ENCODE measurements at regions not wholly inside any gene's neighbourhood (a gene's known extent, or its start where the extent isn't known, plus 50 kb on each side); places are given as distances from the start of the nearest gene placed in this dataset.

DNA sequence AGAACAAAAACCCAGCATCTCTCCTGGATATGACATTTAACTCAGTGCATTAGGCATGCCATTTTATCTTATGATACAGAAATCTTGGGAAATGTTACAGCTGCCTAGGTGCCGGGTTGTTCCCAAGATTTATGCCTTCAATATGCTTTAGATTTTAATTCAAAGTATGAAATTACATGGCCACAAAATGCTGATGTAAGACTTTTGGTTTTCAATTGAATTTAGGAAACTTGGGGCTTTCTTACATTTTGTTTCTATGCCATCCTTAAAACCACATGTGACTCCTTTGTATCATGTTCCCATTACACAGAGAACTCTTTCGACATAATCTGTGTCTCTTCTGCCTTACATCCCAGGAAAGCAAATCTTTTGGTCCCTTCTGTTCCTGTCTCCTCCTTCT is 83.9 kb downstream of the CCNA1 start:
- no peak overlapping the region for H3K27ac ChIP-seq
- H3K4me3 ChIP-seq, result no peak overlapping the region
- H3K9me3 ChIP-seq (ENCODE audit: low read depth), result no peaks in the 10 kb centered on the region
- TF ChIP-seq, protein P1, sequence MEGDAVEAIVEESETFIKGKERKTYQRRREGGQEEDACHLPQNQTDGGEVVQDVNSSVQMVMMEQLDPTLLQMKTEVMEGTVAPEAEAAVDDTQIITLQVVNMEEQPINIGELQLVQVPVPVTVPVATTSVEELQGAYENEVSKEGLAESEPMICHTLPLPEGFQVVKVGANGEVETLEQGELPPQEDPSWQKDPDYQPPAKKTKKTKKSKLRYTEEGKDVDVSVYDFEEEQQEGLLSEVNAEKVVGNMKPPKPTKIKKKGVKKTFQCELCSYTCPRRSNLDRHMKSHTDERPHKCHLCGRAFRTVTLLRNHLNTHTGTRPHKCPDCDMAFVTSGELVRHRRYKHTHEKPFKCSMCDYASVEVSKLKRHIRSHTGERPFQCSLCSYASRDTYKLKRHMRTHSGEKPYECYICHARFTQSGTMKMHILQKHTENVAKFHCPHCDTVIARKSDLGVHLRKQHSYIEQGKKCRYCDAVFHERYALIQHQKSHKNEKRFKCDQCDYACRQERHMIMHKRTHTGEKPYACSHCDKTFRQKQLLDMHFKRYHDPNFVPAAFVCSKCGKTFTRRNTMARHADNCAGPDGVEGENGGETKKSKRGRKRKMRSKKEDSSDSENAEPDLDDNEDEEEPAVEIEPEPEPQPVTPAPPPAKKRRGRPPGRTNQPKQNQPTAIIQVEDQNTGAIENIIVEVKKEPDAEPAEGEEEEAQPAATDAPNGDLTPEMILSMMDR (IDR thresholded peaks at IDR 0.05; ENCODE audit: low read depth, low read length), result no peak
- H3K27me3 ChIP-seq, result no peaks in the 10 kb centered on the region
- H3K36me3 ChIP-seq, result no peaks in the 10 kb centered on the region
- H3K4me1 ChIP-seq (ENCODE audit: low read depth), result no peaks in the 10 kb centered on the region
- no peak for DNase-seq (ENCODE audit: low read depth in 1 of 2, low spot score in 1 of 2)

DNA sequence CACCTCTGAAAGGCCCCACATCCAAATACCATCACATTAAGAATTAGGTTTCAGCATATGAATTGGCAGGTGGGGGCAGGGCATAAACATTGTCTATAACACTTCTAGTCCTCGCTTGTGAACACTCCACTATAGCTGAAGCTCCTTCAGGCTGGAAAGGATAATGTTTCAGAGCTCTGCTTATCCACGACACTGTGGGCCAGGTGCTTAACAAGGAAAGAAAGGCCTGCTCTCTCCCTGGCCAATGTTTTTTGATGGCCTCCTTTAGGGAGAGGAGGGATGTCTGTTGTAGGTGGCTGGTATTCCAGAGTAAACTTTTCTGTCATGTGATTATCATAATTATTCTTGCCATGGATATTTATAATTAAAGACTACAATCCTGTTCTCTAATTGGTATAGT is 86.4 kb downstream of the CCNA1 start:
- TF ChIP-seq, protein P1 (IDR thresholded peaks at IDR 0.05; ENCODE audit: low read depth, low read length), result no peak
- no peaks in the 10 kb centered on the region for H3K27me3 ChIP-seq
- H3K27ac ChIP-seq, result no peak overlapping the region
- H3K36me3 ChIP-seq, result no peaks in the 10 kb centered on the region
- no peaks in the 10 kb centered on the region for H3K9me3 ChIP-seq (ENCODE audit: low read depth)
- DNase-seq (ENCODE audit: low read depth in 1 of 2, low spot score in 1 of 2), result no peak
- H3K4me1 ChIP-seq (ENCODE audit: low read depth), result no peaks in the 10 kb centered on the region
- H3K4me3 ChIP-seq, result no peak overlapping the region

DNA sequence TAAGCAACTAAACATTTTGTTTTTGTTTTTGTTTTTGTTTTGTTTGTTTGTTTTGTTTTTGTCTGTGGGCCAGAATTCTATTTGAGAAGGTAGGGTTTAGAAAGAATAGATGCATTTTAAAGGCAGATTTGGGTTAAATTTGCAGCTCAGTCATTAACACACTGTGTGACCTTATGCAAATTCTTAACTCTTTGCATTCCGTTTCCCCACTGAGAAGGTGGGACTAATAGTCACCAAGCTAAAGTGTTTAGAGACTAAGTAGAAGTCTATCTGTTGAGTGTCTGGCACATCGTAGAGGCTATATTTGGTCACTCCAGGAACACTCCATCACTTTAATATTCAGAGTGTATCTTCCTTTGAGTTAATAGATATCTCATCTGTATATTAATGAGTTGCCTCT is 87.1 kb downstream of the CCNA1 start:
- Histone ChIP-seq H3K36me3 (no peaks in the 10 kb centered on the region), H3K27me3 (no peaks in the 10 kb centered on the region), H3K9me3 (ENCODE audit: low read depth) (no peaks in the 10 kb centered on the region), H3K27ac (no peak overlapping the region), H3K4me1 (ENCODE audit: low read depth) (no peaks in the 10 kb centered on the region), H3K4me3 (no peak overlapping the region)
- no peak for DNase-seq (ENCODE audit: low read depth in 1 of 2, low spot score in 1 of 2)
- TF ChIP-seq, protein P1 (IDR thresholded peaks at IDR 0.05; ENCODE audit: low read depth, low read length), result no peak

DNA sequence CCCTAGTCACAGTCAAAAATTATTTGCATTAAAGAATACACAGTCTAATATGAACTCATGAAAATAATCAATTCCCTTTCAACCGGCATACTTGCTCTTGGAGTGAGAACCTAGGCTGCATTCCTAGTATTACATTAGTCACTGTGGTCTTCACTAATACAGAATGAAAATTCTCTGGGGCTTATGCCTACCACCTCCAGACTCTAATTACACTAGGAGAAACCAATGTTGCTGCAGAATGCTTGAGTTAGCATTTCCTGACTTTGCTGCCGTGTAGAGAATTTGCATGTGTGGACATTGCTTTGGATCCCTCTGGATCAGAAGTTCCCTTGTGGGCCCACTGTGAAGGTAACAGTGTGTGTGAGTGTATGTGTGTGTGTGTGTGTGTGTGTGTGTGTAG is 87.8 kb downstream of the CCNA1 start:
- no peaks in the 10 kb centered on the region for H3K4me1 ChIP-seq (ENCODE audit: low read depth)
- TF ChIP-seq, protein P1 (IDR thresholded peaks at IDR 0.05; ENCODE audit: low read depth, low read length), result no peak
- H3K9me3 ChIP-seq (ENCODE audit: low read depth), result no peaks in the 10 kb centered on the region
- no peaks in the 10 kb centered on the region for H3K27me3 ChIP-seq
- DNase-seq (ENCODE audit: low read depth in 1 of 2, low spot score in 1 of 2), result no peak
- H3K27ac ChIP-seq, result no peak overlapping the region
- no peak overlapping the region for H3K4me3 ChIP-seq
- no peaks in the 10 kb centered on the region for H3K36me3 ChIP-seq

DNA sequence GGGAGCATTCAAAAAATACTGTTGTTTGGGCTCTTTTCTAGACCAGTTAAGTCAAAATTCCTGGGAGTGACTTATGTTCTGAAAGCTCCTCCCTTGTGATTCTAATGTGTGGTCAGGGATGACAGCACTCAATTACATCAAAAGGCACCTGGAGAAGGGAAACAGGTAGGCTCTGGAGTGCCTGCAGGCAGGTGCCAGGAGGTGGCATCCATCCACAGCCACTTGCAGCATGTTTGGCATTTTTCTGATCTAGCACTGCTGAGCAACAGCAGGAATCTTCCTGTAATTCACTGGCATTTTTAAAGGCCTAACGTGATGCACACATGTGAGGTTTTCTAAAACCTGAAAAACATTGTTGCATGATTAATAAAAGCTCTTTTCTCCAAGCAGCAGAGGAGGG is 94.6 kb downstream of the CCNA1 start:
- DNase-seq (ENCODE audit: low read depth in 1 of 2, low spot score in 1 of 2), result no peak
- TF ChIP-seq, protein P1 (IDR thresholded peaks at IDR 0.05; ENCODE audit: low read depth, low read length), result no peak
- no peak overlapping the region for H3K27ac ChIP-seq
- H3K4me3 ChIP-seq, result no peak overlapping the region
- no peaks in the 10 kb centered on the region for H3K9me3 ChIP-seq (ENCODE audit: low read depth)
- no peaks in the 10 kb centered on the region for H3K4me1 ChIP-seq (ENCODE audit: low read depth)
- no peaks in the 10 kb centered on the region for H3K27me3 ChIP-seq
- H3K36me3 ChIP-seq, result no peaks in the 10 kb centered on the region

DNA sequence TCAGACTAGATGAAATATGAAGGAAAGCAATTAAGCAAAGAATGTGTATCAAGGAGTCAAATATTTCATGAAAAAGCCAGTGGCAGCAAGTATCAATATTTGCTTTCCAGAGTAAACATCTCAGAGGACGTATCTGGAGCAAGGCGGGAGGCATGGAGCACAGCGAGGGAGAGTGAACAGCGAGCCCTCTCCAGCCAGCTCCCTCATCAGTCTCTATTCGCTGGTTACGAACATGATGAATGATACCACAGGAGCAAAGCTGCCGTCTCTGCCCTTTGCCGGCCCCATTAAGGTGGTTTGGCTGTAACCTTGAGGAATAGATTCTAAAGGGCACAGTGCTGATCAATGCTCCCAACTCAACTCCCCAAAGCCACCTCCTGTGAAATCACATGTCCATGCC is 95.8 kb downstream of the CCNA1 start:
- TF ChIP-seq, protein P1 (IDR thresholded peaks at IDR 0.05; ENCODE audit: low read depth, low read length), result no peak
- Histone ChIP-seq H3K36me3 (no peaks in the 10 kb centered on the region), H3K9me3 (ENCODE audit: low read depth) (no peaks in the 10 kb centered on the region), H3K27ac (no peak overlapping the region), H3K4me1 (ENCODE audit: low read depth) (no peaks in the 10 kb centered on the region), H3K4me3 (no peak overlapping the region), H3K27me3 (no peaks in the 10 kb centered on the region)
- DNase-seq (ENCODE audit: low read depth in 1 of 2, low spot score in 1 of 2), result no peak

Measured in cardiac muscle cell (in vitro differentiated cells and primary cell).